ENCODE measurements at regions not wholly inside any gene's neighbourhood (a gene's known extent, or its start where the extent isn't known, plus 50 kb on each side); places are given as distances from the start of the nearest gene placed in this dataset.
"Not testable (repeated sequence)": the region's sequence is repeated elsewhere in the genome, so short reads cannot be mapped to it uniquely, and the experiment has no call there.

- Histone ChIP-seq H3K4me3 (ENCODE audit: low read depth, low read length) (no peak overlapping the region), H3K27me3 (replicated peaks) (no peaks in the 10 kb centered on the region), H3K27ac (no peak overlapping the region), H3K36me3 (replicated peaks) (no peaks in the 10 kb centered on the region)
- in situ Hi-C loops (cut with HindIII; ENCODE audit: low pct_ligation_motif_present, low sequenced_read_pairs), result no loop called here
- no peak for DNase-seq
- TF ChIP-seq CTCF (IDR thresholded peaks at IDR 0.05; ENCODE audit: low read depth, low read length, missing control alignments), result no peak
Observed at GRCh38 chr9:134548618-134549017, 93.0 kb upstream of the COL5A1 start.

- TF ChIP-seq CTCF (IDR thresholded peaks at IDR 0.05; ENCODE audit: low read depth, low read length, missing control alignments), result no peak
- no peak for DNase-seq
- H3K4me3 ChIP-seq (ENCODE audit: low read depth, low read length), result no peak overlapping the region
- H3K27me3 ChIP-seq (replicated peaks), result no peaks in the 10 kb centered on the region
- H3K36me3 ChIP-seq (replicated peaks), result no peaks in the 10 kb centered on the region
- no peak overlapping the region for H3K27ac ChIP-seq
- in situ Hi-C loops (cut with HindIII; ENCODE audit: low pct_ligation_motif_present, low sequenced_read_pairs), result no loop called here
Observed at GRCh38 chr9:134549336-134549735, 92.3 kb upstream of the COL5A1 start.

DNA sequence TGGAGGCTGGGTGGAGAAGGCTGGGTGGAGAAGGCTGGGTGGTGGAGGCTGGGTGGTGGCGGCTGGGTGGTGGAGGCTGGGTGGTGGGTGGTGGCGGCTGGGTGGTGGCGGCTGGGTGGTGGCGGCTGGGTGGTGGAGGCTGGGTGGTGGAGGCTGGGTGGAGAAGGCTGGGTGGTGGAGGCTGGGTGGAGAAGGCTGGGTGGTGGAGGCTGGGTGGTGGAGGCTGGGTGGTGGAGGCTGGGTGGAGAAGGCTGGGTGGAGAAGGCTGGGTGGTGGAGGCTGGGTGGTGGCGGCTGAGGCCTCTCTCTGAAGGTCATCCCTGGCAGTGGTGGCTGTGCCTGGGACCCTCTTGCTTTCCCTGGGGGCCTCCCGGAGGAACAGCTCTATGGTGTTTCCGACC is 91.5 kb upstream of the COL5A1 start:
- in situ Hi-C loops (cut with HindIII; ENCODE audit: low pct_ligation_motif_present, low sequenced_read_pairs), result loop anchor here (25.0 kb wide), 1 partner anchor 88 kb away; no protein-coding TSS in a partner anchor
- H3K4me3 ChIP-seq (ENCODE audit: low read depth, low read length); DNase-seq; H3K27me3 ChIP-seq (replicated peaks); H3K36me3 ChIP-seq (replicated peaks); H3K27ac ChIP-seq: not testable (repeated sequence)

GRCh38 chr9:134550584-134550983 is 91.0 kb upstream of the COL5A1 start:
- in situ Hi-C loops (cut with HindIII; ENCODE audit: low pct_ligation_motif_present, low sequenced_read_pairs), result loop anchor here (25.0 kb wide), 1 partner anchor 88 kb away; no protein-coding TSS in a partner anchor
- DNase-seq, result no peak

DNA sequence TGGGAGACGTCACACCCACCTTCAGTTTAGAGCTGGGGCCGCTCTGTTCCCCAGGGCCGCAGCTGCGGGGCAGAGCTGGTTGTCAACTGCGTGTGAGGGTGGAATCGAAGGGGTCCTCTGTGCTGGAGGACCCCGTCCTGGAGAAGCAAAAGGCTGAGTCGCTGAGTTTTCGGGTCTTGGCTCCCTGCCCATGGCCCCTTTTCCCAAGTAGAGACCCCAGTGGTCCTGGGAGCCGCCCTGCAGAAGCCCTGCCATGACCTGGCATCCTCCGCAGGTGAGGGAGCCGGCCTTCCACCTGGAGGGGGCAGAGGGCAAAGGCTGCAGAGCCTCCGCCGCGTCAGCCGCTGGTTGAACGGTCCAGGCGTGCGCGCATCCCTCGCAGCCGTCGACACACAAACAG is 90.4 kb upstream of the COL5A1 start:
- H3K4me3 ChIP-seq (ENCODE audit: low read depth, low read length), result no peak overlapping the region
- DNase-seq, result no peak
- H3K27ac ChIP-seq, result no peak overlapping the region
- in situ Hi-C loops (cut with HindIII; ENCODE audit: low pct_ligation_motif_present, low sequenced_read_pairs), result loop anchor here (25.0 kb wide), 1 partner anchor 89 kb away; no protein-coding TSS in a partner anchor
- no peaks in the 10 kb centered on the region for H3K36me3 ChIP-seq (replicated peaks)
- H3K27me3 ChIP-seq (replicated peaks), result no peaks in the 10 kb centered on the region
- no peak for TF ChIP-seq CTCF (IDR thresholded peaks at IDR 0.05; ENCODE audit: low read depth, low read length, missing control alignments)

More at GRCh38 chr9:134550584-134550983, 91.0 kb upstream of the COL5A1 start:
- no peaks in the 10 kb centered on the region for H3K36me3 ChIP-seq (replicated peaks)
- peak; percentile 33 for TF ChIP-seq CTCF (IDR thresholded peaks at IDR 0.05; ENCODE audit: low read depth, low read length, missing control alignments)
- H3K4me3 ChIP-seq (ENCODE audit: low read depth, low read length), result no peak overlapping the region
- H3K27me3 ChIP-seq (replicated peaks), result no peaks in the 10 kb centered on the region
- H3K27ac ChIP-seq, result no peak overlapping the region

DNA sequence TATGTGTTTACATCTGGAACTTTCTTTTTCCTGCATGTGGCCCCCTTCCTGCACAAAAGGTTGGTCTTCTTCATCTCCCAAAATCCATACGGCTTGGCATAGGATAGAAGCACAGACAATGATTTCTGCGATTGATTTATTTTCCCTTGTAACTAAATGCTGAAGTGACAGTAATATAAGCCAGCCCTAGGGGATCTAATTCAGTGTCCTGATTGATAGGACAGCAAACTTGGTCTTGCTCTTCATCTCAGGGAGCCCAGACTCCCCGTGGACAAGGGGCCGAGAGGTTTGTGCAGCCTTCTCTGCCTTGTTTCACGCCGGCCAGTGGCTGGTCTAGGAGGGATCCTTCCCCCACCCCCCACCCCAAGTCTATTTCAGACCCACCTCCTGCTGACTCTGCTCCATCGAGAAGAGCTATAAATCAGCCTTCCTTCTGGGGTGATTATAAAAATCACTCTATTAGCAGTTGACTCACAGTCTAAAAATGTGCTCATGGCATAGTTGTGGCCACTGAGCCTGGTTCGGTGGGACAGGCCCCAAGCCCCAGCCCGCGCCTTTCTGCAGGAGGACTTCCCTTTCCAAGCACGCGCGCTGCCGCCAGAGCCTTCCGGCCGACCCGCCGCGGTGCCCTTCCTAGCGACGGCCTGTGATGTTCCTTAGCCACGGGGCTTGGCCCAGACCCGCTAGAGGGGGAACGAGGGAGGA is 89.8 kb upstream of the COL5A1 start:
- Histone ChIP-seq H3K27ac (peak overlapping the region; percentile 68), H3K4me3 (ENCODE audit: low read depth, low read length) (no peak overlapping the region), H3K36me3 (replicated peaks) (no peaks in the 10 kb centered on the region), H3K27me3 (replicated peaks) (no peaks in the 10 kb centered on the region)
- peak; percentile 26 for TF ChIP-seq CTCF (IDR thresholded peaks at IDR 0.05; ENCODE audit: low read depth, low read length, missing control alignments)
- in situ Hi-C loops (cut with HindIII; ENCODE audit: low pct_ligation_motif_present, low sequenced_read_pairs), result loop anchor here (25.0 kb wide), 1 partner anchor 89 kb away; no protein-coding TSS in a partner anchor
- DNase-seq, result peak; percentile 91

Data from brain microvascular endothelial cell (primary cell).